ENCODE measurements at regions not wholly inside any gene's neighbourhood (a gene's known extent, or its start where the extent isn't known, plus 50 kb on each side); places are given as distances from the start of the nearest gene placed in this dataset.
"Not testable (repeated sequence)": the region's sequence is repeated elsewhere in the genome, so short reads cannot be mapped to it uniquely, and the experiment has no call there.

DNA sequence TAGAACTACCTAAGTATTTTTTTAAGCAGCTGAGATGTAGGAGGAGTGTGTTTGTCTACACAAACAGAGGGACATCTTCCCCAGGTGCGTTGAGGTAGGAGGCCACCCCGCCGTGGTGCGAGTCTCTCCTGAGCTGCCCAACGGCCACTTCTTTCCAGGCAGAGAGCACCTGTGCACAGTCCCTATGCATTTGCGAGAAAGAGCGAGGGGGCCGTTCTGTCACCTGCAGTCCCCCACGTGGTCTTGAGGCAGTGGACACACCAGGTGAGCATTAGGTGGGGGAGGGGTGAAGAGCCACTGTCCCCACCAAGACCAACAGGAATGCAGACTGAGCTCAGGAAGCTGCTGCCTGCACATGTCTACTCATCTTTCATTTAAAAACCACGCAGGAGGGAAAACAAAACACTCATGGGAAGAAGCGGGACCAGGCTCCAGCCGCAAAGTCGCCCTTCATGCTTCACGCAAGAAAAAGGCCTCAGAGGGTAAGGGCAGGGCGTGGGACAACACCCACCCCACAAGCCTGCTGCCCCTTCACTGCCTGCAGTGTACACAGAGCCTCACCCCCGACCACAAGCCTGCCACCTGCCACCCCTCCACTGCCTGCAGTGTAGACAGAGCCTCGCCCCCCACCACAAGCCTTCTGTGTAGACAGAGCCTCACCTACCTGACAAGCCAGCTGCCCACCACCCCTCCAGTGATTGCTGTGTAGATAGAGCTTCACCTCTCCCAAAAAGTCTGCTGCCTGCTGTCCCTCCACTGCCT lies 142.0 kb downstream of the DLL1 start:
- Histone ChIP-seq H3K4me1 (peaks cover 0 to 37% of the 10 kb centered on the region in 2 donors), H3K27me3 (no peaks in the 10 kb centered on the region), H3K36me3 (no peaks in the 10 kb centered on the region), H3K9me3 (peaks cover 0 to 5% of the 10 kb centered on the region in 2 donors), H3K4me3 (no peak overlapping the region), H3K27ac (no peak overlapping the region)
- TF ChIP-seq, protein P1, sequence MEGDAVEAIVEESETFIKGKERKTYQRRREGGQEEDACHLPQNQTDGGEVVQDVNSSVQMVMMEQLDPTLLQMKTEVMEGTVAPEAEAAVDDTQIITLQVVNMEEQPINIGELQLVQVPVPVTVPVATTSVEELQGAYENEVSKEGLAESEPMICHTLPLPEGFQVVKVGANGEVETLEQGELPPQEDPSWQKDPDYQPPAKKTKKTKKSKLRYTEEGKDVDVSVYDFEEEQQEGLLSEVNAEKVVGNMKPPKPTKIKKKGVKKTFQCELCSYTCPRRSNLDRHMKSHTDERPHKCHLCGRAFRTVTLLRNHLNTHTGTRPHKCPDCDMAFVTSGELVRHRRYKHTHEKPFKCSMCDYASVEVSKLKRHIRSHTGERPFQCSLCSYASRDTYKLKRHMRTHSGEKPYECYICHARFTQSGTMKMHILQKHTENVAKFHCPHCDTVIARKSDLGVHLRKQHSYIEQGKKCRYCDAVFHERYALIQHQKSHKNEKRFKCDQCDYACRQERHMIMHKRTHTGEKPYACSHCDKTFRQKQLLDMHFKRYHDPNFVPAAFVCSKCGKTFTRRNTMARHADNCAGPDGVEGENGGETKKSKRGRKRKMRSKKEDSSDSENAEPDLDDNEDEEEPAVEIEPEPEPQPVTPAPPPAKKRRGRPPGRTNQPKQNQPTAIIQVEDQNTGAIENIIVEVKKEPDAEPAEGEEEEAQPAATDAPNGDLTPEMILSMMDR (IDR thresholded peaks at IDR 0.05) = no peak
- DNase-seq (ENCODE audit: low spot score) = no peak

DNA sequence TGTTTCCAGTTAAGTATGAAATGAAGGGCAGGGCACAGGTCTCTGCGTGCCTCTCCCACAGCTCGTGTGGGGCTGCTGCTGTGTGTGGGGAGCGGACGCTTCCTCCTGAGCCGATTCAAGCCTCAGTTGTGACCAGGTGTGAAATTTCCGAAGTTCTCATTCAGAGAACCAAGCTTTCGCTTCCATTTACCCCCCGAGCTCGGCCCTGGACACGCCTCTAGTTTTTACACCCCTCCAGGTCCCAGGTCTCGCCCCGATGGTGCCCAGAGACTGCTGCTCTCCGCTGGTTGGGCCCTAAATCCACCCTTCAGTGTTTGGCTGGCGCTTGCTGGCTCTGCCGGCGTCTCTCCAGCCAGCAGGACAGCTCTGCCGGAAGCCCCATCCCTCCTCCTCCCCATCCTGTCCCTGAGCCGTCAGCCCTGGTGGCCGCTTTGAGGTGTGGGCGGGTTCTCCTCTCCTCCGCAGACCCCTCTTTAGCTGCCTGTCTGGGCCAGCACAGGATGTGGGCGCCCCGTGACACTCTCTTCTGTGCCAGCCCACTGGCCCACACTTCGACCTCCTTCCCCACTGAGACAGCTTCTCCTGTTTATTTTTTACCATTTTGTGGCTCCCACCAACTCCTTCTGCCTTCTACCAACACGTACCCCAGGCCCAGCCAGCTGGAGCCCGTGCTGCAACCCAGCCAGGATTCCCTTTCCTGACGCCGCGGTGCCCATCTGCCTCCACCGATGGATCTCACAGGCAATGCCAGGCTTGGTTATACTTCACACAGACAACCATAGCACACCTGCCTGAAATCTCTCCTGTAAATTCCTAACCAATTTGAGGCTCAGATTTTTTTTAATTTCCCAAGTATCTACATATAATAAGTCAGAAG lies 142.8 kb downstream of the DLL1 start:
- Histone ChIP-seq H3K27ac (peak overlapping the region in 1 of 2 donors; percentile 33), H3K9me3 (peaks cover 0 to 9% of the 10 kb centered on the region in 2 donors), H3K4me3 (no peak overlapping the region), H3K36me3 (no peaks in the 10 kb centered on the region), H3K4me1 (peaks cover 0 to 34% of the 10 kb centered on the region in 2 donors), H3K27me3 (no peaks in the 10 kb centered on the region)
- TF ChIP-seq, protein P1 (IDR thresholded peaks at IDR 0.05) = no peak
- DNase-seq (ENCODE audit: low spot score) = no peak

GRCh38 chr6:170147056-170147787 lies 143.7 kb downstream of the DLL1 start:
- no peak for DNase-seq (ENCODE audit: low spot score)
- no peaks in the 10 kb centered on the region for H3K36me3 ChIP-seq
- no peak overlapping the region for H3K4me3 ChIP-seq
- TF ChIP-seq, protein P1 (IDR thresholded peaks at IDR 0.05) = no peak
- H3K9me3 ChIP-seq = peaks cover 0 to 9% of the 10 kb centered on the region in 2 donors
- H3K4me1 ChIP-seq = peaks cover 0 to 27% of the 10 kb centered on the region in 2 donors
- no peaks in the 10 kb centered on the region for H3K27me3 ChIP-seq
- H3K27ac ChIP-seq = no peak overlapping the region

GRCh38 chr6:170146640-170147039 lies 144.2 kb downstream of the DLL1 start:
- no peak overlapping the region for H3K27ac ChIP-seq
- no peak for DNase-seq (ENCODE audit: low spot score)
- no peaks in the 10 kb centered on the region for H3K36me3 ChIP-seq
- peaks cover 0 to 9% of the 10 kb centered on the region in 2 donors for H3K9me3 ChIP-seq
- TF ChIP-seq, protein P1 (IDR thresholded peaks at IDR 0.05) = no peak
- H3K4me3 ChIP-seq = no peak overlapping the region
- H3K27me3 ChIP-seq = no peaks in the 10 kb centered on the region
- H3K4me1 ChIP-seq = peaks cover 0 to 22% of the 10 kb centered on the region in 2 donors

DNA sequence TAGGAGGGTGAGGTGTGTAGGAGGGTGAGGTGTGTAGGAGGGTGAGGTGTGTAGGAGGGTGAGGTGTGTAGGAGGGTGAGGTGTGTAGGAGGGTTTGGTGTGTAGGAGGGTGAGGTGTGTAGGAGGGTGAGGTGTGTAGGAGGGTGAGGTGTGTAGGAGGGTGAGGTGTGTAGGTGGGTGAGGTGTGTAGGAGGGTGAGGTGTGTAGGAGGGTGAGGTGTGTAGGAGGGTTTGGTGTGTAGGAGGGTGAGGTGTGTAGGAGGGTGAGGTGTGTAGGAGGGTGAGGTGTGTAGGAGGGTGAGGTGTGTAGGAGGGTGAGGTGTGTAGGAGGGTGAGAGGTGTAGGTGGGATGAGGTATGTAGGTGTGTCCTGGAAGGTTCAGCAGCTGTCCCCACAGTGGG lies 144.7 kb downstream of the DLL1 start:
- H3K4me3 ChIP-seq; H3K36me3 ChIP-seq; H3K9me3 ChIP-seq; H3K27me3 ChIP-seq; H3K27ac ChIP-seq; DNase-seq (ENCODE audit: low spot score): not testable (repeated sequence)
- H3K4me1 ChIP-seq = peaks cover 0 to 17% of the 10 kb centered on the region in 2 donors

GRCh38 chr6:170145716-170146115 lies 145.2 kb downstream of the DLL1 start:
- not testable (repeated sequence) for H3K9me3 ChIP-seq; H3K4me3 ChIP-seq; H3K36me3 ChIP-seq; H3K27ac ChIP-seq; DNase-seq (ENCODE audit: low spot score); H3K27me3 ChIP-seq
- peaks cover 0 to 17% of the 10 kb centered on the region in 2 donors for H3K4me1 ChIP-seq
